Upper lobe of left lung (tissue), 6 donors: ENCODE measurements at regions not wholly inside any gene's neighbourhood (a gene's known extent, or its start where the extent isn't known, plus 50 kb on each side); places are given as distances from the start of the nearest gene placed in this dataset.

Experiments
- ATAC-seq, 2 donors: fragments of 200-7000 bp; cut with Tn5 transposase; one replicate each; pipeline ENCODE4 v1.9.1; 2022; ENCODE audit warnings: mild to moderate bottlenecking in 2 of 2, moderate library complexity in 2 of 2; ENCODE audit not compliant: low FRiP score in 2 of 2
- DNase-seq, 2 donors: peaks; one replicate each; pipeline ENCODE4 v3.0.0-alpha.2; 2019 to 2020
- H3K27ac ChIP-seq, 4 donors: fragments of 200-600 bp; sonication (generic); one replicate each; pipeline ENCODE4 v1.5.1; 2016 to 2019
- H3K27me3 ChIP-seq, 4 donors: fragments of 200-600 bp; sonication (generic); one replicate each; pipeline ENCODE4 v1.5.1; 2017 to 2019
- H3K36me3 ChIP-seq, 4 donors: fragments of 200-600 bp; sonication (generic); one replicate each; pipeline ENCODE4 v1.5.1; 2016 to 2019
- H3K4me1 ChIP-seq, 4 donors: fragments of 200-600 bp; sonication (generic); one replicate each; pipeline ENCODE4 v1.5.1; 2018 to 2019
- H3K4me3 ChIP-seq, 4 donors: fragments of 200-600 bp; sonication (generic); one replicate each; pipeline ENCODE4 v1.5.1; 2017 to 2019; ENCODE audit warnings: mild to moderate bottlenecking in 2 of 4, moderate library complexity in 1 of 4
- H3K9me3 ChIP-seq, 4 donors: fragments of 200-600 bp; sonication (generic); one replicate each; pipeline ENCODE4 v1.5.1; 2018 to 2019
- EP300 ChIP-seq, 4 donors: sonication (generic); formaldehyde crosslinking; IDR thresholded peaks; one replicate each; pipeline ENCODE4 v1.5.1; 2017; ENCODE audit warnings: antibody characterized with exemption in 4 of 4, control low read depth in 2 of 4
- POLR2A ChIP-seq, 4 donors: fragments of 450-650 bp; IDR thresholded peaks; one replicate each; pipeline ENCODE4 v1.5.1; 2016 to 2017; ENCODE audit warnings: antibody characterized with exemption in 4 of 4, mild to moderate bottlenecking in 2 of 4
- POLR2AphosphoS5 ChIP-seq, 2 donors: sonication (generic); formaldehyde crosslinking; IDR thresholded peaks; one replicate each; pipeline ENCODE4 v1.5.1; 2017; ENCODE audit warnings: antibody characterized with exemption in 2 of 2
- WGBS, 2 donors: methylation state at CpG; one replicate each; pipeline ENCODE4 v1.1.5; 2017 to 2018; 5-methylcytosine and 5-hydroxymethylcytosine counted together
- TF ChIP-seq, protein P1 (sequence below), 6 experiments: fragments of 450-650 bp in 4 of 6; fragments of 200-600 bp in 2 of 6; sonication (generic) in 2 of 6; IDR thresholded peaks; one replicate each; pipeline ENCODE4 v1.5.1; 2016 to 2019; ENCODE audit warnings: antibody characterized with exemption in 6 of 6
- donor health status: DM: no; HTN: no; CAD: no; lungs with moderate emphysema.
- donor health status: DM: no; HTN: yes; CAD: no; lungs with severe emphysema.

DNA sequence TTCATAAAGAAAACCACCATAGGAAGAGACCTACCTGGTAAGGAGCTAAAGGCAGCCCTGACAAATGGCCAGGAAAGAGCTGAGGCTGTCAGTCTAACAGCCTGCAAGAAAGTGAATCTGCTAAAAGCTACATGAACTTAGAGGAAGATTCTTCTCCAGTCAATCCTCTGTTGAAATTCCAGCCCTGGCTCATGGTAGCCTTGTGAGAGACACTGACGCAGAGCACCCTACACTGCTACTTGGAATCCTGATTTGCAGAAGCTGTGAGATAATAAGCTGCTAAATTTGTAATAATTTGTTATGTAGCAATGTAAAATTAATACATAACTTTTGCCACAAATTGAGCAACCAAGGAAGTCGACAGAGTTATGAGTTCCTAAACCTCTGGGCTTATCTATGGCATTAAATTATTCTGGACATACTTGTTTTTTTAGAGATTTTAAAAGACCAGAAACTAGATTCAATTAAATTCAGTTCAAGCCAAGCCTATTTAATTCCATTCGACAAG lies 257.0 kb downstream of the ETNK1 start:
- no peak overlapping the region for H3K4me3 ChIP-seq
- H3K27me3 ChIP-seq = no peaks in the 10 kb centered on the region
- no peaks in the 10 kb centered on the region for H3K9me3 ChIP-seq
- DNase-seq (no peak), ATAC-seq (no peak)
- TF ChIP-seq EP300 (IDR thresholded peaks at IDR 0.05) = no peak
- no peak for TF ChIP-seq POLR2A (IDR thresholded peaks at IDR 0.05)
- TF ChIP-seq, protein P1, sequence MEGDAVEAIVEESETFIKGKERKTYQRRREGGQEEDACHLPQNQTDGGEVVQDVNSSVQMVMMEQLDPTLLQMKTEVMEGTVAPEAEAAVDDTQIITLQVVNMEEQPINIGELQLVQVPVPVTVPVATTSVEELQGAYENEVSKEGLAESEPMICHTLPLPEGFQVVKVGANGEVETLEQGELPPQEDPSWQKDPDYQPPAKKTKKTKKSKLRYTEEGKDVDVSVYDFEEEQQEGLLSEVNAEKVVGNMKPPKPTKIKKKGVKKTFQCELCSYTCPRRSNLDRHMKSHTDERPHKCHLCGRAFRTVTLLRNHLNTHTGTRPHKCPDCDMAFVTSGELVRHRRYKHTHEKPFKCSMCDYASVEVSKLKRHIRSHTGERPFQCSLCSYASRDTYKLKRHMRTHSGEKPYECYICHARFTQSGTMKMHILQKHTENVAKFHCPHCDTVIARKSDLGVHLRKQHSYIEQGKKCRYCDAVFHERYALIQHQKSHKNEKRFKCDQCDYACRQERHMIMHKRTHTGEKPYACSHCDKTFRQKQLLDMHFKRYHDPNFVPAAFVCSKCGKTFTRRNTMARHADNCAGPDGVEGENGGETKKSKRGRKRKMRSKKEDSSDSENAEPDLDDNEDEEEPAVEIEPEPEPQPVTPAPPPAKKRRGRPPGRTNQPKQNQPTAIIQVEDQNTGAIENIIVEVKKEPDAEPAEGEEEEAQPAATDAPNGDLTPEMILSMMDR (IDR thresholded peaks at IDR 0.05) = no peak
- no peak for TF ChIP-seq POLR2AphosphoS5 (IDR thresholded peaks at IDR 0.05)
- H3K27ac ChIP-seq = no peak overlapping the region
- no peaks in the 10 kb centered on the region for H3K4me1 ChIP-seq
- 54 to 72% methylated on average over 3 of the region's 3 CpGs for WGBS, 2 donors
- H3K36me3 ChIP-seq = no peaks in the 10 kb centered on the region

DNA sequence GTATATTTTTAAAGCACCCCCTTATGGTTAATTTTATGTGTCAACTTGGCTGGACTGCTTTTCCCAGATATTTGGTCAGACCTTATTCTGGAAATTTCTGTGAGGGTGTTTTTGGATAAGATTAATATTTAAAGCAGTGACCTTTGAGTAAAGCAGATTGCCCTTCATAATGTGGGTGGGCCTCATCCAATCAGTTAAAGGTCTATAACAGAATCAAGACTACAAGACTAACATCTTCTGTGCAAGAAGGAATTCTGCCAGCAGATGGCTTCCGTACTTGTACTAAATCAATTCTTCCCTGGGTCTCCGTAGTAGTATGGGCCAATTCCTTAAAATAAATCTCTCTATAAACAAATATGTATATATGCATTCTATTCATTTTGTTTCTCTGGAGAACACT lies 257.6 kb downstream of the ETNK1 start:
- TF ChIP-seq, protein P1 (IDR thresholded peaks at IDR 0.05) = no peak
- TF ChIP-seq EP300 (IDR thresholded peaks at IDR 0.05) = no peak
- no peak for TF ChIP-seq POLR2A (IDR thresholded peaks at IDR 0.05)
- TF ChIP-seq POLR2AphosphoS5 (IDR thresholded peaks at IDR 0.05) = no peak
- DNase-seq = no peak
- Histone ChIP-seq H3K4me3 (no peak overlapping the region), H3K9me3 (no peaks in the 10 kb centered on the region), H3K4me1 (no peaks in the 10 kb centered on the region), H3K27me3 (no peaks in the 10 kb centered on the region), H3K27ac (no peak overlapping the region), H3K36me3 (no peaks in the 10 kb centered on the region)
- 85 to 90% methylated on average over 2 of the region's 2 CpGs for WGBS, 2 donors
- no peak for ATAC-seq

DNA sequence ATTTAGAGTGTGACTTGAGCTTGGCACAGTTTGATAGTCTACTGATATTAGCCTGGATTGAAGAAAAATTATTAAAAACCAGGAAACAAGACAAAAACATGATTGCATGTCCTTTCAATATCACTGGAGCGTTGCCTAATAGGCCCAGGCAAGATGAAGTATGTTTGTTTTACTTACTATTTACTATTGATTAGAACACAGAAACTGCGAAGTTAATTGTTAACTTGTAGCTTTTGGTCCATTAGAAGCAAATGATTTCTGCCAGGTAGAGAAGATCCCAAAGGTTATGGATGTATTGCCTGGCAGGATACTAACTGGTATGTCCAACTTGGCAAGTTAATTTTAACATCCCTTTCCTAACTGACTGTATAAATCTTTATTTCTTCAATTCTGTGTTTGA lies 268.9 kb downstream of the ETNK1 start:
- Histone ChIP-seq H3K27me3 (no peaks in the 10 kb centered on the region), H3K4me3 (no peak overlapping the region), H3K36me3 (no peaks in the 10 kb centered on the region), H3K27ac (no peak overlapping the region), H3K9me3 (no peaks in the 10 kb centered on the region), H3K4me1 (no peaks in the 10 kb centered on the region)
- TF ChIP-seq EP300 (IDR thresholded peaks at IDR 0.05) (no peak), POLR2A (IDR thresholded peaks at IDR 0.05) (no peak)
- TF ChIP-seq, protein P1 (IDR thresholded peaks at IDR 0.05) = no peak
- DNase-seq = no peak
- WGBS, 2 donors = 79 to 84% methylated on average over 2 of the region's 2 CpGs
- ATAC-seq = no peak

DNA sequence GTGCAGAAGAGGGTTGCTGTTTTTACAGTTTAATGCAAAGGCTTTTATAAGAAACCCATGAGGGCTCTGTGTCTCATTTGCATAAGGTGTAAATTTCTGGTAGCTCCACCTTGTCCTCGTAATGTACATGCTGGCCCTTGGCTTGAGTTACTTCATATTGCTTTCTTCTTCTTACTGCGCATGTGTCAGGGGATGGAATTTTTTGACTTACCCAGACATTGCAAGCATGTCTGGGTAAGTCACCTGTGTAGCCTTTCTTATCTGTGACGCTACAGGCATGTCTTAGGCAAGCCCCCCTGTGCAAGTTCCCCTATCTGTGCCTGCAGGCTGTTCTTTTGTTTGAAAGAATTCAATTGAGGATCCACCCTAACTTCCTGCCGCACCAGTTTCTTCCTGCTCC lies 274.2 kb downstream of the ETNK1 start:
- DNase-seq = no peak

DNA sequence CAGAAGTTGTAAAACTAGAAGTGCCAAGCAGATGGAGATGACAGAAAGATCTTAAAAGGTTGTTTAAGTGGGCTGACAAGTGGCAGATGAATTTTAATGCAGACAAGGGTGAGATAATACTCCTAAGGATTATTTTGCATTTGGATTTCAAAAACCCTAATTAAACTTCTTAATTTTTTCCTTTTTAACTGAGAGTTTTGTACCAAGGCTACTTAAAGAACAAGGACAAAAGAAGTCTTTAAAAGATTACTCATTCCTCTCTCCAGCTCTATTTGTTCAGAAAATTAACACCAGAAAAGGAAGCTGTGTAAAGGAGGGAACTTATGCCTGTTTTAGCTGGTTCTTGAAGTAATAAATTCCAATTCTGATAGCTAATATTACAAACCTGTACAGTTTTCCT lies 275.4 kb downstream of the ETNK1 start:
- TF ChIP-seq, protein P1 (IDR thresholded peaks at IDR 0.05) = no peak
- no peak for TF ChIP-seq POLR2A (IDR thresholded peaks at IDR 0.05)
- no peak for TF ChIP-seq EP300 (IDR thresholded peaks at IDR 0.05)
- no peak for TF ChIP-seq POLR2AphosphoS5 (IDR thresholded peaks at IDR 0.05)
- ATAC-seq (no peak), DNase-seq (no peak)
- no peaks in the 10 kb centered on the region for H3K27me3 ChIP-seq
- H3K27ac ChIP-seq = no peak overlapping the region
- H3K4me1 ChIP-seq = no peaks in the 10 kb centered on the region
- no peaks in the 10 kb centered on the region for H3K36me3 ChIP-seq
- H3K4me3 ChIP-seq = no peak overlapping the region
- no peaks in the 10 kb centered on the region for H3K9me3 ChIP-seq

More for the DNA sequence above, 274.2 kb downstream of the ETNK1 start:
- no peak for ATAC-seq
- WGBS, 2 donors = 72 to 79% methylated on average over 4 of the region's 4 CpGs
- TF ChIP-seq EP300 (IDR thresholded peaks at IDR 0.05) = no peak
- no peak for TF ChIP-seq POLR2AphosphoS5 (IDR thresholded peaks at IDR 0.05)
- no peak for TF ChIP-seq POLR2A (IDR thresholded peaks at IDR 0.05)
- TF ChIP-seq, protein P1 (IDR thresholded peaks at IDR 0.05) = no peak
- Histone ChIP-seq H3K4me3 (no peak overlapping the region), H3K27ac (no peak overlapping the region), H3K4me1 (no peaks in the 10 kb centered on the region), H3K27me3 (no peaks in the 10 kb centered on the region), H3K36me3 (no peaks in the 10 kb centered on the region), H3K9me3 (no peaks in the 10 kb centered on the region)
